ENCODE measurements at regions not wholly inside any gene's neighbourhood (a gene's known extent, or its start where the extent isn't known, plus 50 kb on each side); places are given as distances from the start of the nearest gene placed in this dataset.

DNA sequence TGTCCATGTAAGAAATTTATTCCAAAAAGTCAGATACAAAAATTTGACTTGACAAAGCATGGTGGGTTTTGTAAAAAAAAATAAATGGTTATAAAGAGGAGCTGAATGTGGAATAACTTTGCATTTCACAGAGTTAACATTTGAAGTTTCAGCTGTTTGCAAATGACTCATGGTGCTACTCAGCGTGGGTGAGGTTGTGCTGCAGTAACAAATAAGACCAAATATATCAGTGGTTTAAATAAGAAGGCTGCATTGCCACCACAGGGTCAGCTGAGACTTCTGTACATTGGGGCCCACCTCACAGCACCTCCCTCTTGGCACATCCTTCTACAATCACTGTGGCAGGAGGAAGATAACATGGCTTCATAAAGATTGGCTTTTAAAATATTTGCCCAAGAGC is 272.5 kb upstream of the SULF2 start:
- no peak overlapping the region for H3K4me3 ChIP-seq
- no peaks in the 10 kb centered on the region for H3K4me1 ChIP-seq
- H3K36me3 ChIP-seq: no peaks in the 10 kb centered on the region
- intact Hi-C loops (cut with DNase I): no loop called here
- H3K27ac ChIP-seq: no peak overlapping the region
- H3K9me3 ChIP-seq: no peaks in the 10 kb centered on the region
- no peak for DNase-seq (ENCODE audit: low spot score in 2 of 2)
- H3K27me3 ChIP-seq: no peaks in the 10 kb centered on the region
- TF ChIP-seq, protein P1, sequence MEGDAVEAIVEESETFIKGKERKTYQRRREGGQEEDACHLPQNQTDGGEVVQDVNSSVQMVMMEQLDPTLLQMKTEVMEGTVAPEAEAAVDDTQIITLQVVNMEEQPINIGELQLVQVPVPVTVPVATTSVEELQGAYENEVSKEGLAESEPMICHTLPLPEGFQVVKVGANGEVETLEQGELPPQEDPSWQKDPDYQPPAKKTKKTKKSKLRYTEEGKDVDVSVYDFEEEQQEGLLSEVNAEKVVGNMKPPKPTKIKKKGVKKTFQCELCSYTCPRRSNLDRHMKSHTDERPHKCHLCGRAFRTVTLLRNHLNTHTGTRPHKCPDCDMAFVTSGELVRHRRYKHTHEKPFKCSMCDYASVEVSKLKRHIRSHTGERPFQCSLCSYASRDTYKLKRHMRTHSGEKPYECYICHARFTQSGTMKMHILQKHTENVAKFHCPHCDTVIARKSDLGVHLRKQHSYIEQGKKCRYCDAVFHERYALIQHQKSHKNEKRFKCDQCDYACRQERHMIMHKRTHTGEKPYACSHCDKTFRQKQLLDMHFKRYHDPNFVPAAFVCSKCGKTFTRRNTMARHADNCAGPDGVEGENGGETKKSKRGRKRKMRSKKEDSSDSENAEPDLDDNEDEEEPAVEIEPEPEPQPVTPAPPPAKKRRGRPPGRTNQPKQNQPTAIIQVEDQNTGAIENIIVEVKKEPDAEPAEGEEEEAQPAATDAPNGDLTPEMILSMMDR (IDR thresholded peaks at IDR 0.05): no peak

DNA sequence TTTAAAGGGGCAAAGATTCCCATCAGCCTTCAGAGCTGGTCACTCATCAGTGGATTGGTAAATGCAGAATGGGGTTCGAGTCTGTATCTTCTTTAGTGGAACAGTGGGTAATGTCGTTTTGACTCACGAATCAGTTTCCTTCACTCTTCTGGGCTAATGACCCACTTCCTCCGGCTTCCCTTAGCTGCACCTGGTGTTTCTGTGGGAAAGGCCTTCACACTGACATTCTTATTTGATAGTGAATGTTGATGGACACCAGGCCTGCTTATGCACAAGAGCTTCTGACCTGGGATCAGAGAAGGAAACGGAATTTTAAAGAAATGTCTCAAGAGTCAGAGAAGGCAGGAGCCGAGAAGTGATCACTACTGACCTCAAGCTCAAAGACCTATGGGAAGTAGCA is 272.0 kb upstream of the SULF2 start:
- intact Hi-C loops (cut with DNase I): no loop called here
- Histone ChIP-seq H3K9me3 (no peaks in the 10 kb centered on the region), H3K4me3 (no peak overlapping the region)

DNA sequence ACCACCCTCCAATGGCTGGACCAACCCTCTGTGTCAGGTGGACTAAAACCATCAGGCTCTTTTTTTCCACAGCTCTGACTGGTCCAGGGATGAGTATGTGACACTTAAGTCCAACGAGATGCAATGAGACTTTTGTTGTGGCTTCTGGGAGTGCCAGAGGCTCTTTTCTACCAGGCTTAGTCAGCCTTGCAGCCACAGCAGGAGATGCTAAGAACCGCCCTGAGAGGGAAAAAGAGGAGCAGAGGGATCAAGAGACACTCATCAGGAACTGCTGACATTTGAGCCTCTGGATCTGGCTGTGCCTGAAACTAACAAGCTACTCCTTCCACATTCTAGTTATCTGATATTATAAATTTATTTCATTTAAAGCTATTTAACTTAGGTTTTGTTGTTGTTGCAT is 270.9 kb upstream of the SULF2 start:
- Histone ChIP-seq H3K27ac (no peak overlapping the region), H3K36me3 (no peaks in the 10 kb centered on the region), H3K27me3 (no peaks in the 10 kb centered on the region), H3K9me3 (no peaks in the 10 kb centered on the region), H3K4me1 (no peaks in the 10 kb centered on the region), H3K4me3 (no peak overlapping the region)
- intact Hi-C loops (cut with DNase I): no loop called here
- TF ChIP-seq, protein P1 (IDR thresholded peaks at IDR 0.05): no peak
- no peak for DNase-seq (ENCODE audit: low spot score in 2 of 2)

More for the DNA sequence above, 272.0 kb upstream of the SULF2 start:
- TF ChIP-seq, protein P1 (IDR thresholded peaks at IDR 0.05): no peak
- DNase-seq (ENCODE audit: low spot score in 2 of 2): no peak
- no peaks in the 10 kb centered on the region for H3K27me3 ChIP-seq
- no peaks in the 10 kb centered on the region for H3K36me3 ChIP-seq
- no peaks in the 10 kb centered on the region for H3K4me1 ChIP-seq
- no peak overlapping the region for H3K27ac ChIP-seq

DNA sequence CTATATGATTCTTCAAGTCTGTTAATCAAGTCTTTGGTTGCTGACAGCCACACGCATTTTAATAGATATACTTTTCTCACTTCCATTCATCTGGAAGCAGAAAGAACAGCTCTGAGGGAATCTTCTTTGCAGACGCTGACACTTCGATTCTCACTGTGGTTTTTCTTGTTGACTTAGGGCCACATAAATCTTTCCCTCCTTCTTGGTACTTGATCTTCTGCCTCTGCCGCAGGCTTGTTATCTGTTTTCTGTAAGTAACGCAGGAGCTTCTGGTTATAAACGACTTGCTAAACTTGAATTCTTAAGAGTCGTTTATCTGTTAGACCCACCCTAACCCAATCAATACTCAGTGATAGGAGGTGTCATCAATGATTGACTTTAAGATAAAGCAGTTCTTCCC is 268.8 kb upstream of the SULF2 start:
- Histone ChIP-seq H3K9me3 (no peaks in the 10 kb centered on the region), H3K4me3 (no peak overlapping the region), H3K27me3 (no peaks in the 10 kb centered on the region), H3K36me3 (no peaks in the 10 kb centered on the region), H3K4me1 (peaks cover 0 to 2% of the 10 kb centered on the region in 2 donors), H3K27ac (no peak overlapping the region)
- intact Hi-C loops (cut with DNase I): no loop called here
- TF ChIP-seq, protein P1 (IDR thresholded peaks at IDR 0.05): no peak
- DNase-seq (ENCODE audit: low spot score in 2 of 2): no peak

DNA sequence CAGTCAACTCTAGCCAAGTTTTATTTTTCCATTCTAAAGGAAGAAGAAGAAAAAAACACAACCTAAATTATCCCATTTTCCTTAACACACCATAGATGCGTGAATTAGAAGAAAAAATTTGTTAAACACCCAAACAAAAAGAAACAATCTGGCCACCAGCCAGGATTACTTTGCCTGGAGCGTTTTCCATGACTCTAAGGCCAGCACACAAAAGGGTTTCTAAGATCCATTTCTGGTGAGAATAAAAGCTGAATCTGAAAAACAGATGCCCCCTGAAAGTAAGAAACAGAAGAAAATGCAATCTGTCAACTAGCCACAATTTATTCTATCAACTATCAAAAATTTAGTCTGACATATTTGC is 267.2 kb upstream of the SULF2 start:
- Histone ChIP-seq H3K4me3 (no peak overlapping the region), H3K4me1 (peaks cover 0 to 2% of the 10 kb centered on the region in 2 donors), H3K9me3 (no peaks in the 10 kb centered on the region), H3K27ac (no peak overlapping the region), H3K36me3 (no peaks in the 10 kb centered on the region), H3K27me3 (no peaks in the 10 kb centered on the region)
- intact Hi-C loops (cut with DNase I): no loop called here
- no peak for DNase-seq (ENCODE audit: low spot score in 2 of 2)
- TF ChIP-seq, protein P1 (IDR thresholded peaks at IDR 0.05): no peak

DNA sequence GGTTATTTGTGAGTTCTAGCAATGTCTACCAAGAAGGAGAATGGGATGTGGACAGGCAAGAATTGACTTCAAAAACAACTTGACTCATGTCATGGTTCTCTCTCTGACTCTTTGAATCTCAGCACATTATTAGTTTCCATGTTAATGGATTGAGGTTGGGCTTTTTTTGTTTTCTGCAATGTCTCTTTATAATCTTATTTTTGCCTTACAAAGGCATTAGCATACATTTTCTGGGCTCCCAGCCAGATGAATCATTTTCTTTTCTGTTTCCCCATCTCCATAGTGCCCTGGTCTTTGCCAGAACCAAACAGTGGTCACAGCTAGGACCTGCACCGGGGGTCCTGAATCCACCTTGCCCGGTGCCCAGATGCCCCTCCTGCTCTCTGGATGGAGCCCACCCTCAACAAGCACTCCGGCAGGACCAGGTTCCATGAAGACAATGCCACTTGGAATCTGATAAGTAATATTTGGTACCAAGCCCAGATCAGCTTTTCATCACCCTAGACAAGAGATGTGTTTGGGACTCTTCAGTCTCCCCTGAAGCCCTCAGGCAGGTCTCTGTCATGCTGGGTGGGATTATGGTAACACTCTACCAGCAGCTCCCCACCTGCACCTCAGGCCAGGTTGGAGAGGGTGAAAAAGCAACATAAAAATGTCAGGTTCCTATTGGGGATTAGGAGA is 266.7 kb upstream of the SULF2 start:
- H3K4me3 ChIP-seq: no peak overlapping the region
- no peaks in the 10 kb centered on the region for H3K9me3 ChIP-seq
- no peaks in the 10 kb centered on the region for H3K27me3 ChIP-seq
- H3K36me3 ChIP-seq: no peaks in the 10 kb centered on the region
- no peak for DNase-seq (ENCODE audit: low spot score in 2 of 2)
- intact Hi-C loops (cut with DNase I): no loop called here
- TF ChIP-seq, protein P1 (IDR thresholded peaks at IDR 0.05): no peak
- peaks cover 0 to 2% of the 10 kb centered on the region in 2 donors for H3K4me1 ChIP-seq
- H3K27ac ChIP-seq: no peak overlapping the region

Data from ascending aorta (tissue), 2 donors.